Daoy (cell line): ENCODE measurements at regions not wholly inside any gene's neighbourhood (a gene's known extent, or its start where the extent isn't known, plus 50 kb on each side); places are given as distances from the start of the nearest gene placed in this dataset.

ENCODE experiments used
- DNase-seq: peaks from one replicate; pipeline ENCODE4 v3.0.0-alpha.2; 2015; ENCODE audit warnings: low read depth

DNA sequence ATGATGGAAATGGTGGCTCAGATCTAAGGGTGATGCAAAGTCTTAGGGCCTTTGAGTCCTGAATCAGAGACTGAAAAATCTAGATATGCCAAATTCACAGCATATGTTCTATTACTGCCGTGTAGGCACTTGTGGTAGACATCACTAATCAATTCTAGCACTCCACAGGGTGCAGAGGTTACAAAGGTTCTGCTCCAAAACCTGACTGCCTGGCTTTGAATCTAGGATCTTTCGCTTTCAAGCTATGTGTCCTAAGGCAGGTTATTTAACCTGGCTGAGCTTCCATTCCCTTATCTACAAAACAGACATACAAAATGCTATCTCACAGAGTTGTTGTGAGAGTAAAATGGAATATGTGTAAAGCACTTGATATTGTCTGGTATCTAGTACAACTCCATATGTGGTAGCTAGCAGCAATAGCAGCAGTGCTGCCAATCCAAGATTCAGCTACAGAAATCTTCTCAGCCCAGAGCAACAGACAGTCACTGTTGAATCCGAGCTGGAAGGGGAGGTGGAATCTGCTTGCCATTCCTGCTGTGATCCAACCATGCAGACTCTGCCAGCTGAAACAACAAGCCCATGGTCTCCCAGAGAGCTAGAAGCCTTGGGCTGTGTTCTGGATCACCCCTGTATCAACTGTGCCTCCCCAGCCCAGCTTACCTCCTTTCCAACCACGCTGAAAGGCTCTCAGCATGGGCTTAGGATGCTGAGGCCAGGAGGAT lies 206.9 kb downstream of the TFAP2C start:
- DNase-seq: no peak

DNA sequence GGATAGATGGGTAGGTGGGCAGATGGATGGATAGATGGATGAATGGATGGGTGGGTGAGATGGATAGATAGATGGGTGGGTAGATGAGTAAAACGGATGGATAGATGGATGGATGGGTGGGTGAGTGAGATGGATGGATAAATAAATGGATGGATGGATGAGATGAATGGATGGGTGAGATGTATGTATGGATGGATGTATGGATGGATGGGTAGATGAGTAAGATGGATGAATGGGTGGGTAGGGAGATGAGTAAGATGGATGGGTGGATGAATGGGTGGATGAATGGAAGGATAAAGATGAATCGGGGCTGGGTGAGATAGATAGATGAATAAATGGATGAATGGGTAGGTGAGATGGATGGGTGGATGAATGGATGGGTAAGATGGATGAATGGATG lies 210.1 kb downstream of the TFAP2C start:
- DNase-seq: no peak

DNA sequence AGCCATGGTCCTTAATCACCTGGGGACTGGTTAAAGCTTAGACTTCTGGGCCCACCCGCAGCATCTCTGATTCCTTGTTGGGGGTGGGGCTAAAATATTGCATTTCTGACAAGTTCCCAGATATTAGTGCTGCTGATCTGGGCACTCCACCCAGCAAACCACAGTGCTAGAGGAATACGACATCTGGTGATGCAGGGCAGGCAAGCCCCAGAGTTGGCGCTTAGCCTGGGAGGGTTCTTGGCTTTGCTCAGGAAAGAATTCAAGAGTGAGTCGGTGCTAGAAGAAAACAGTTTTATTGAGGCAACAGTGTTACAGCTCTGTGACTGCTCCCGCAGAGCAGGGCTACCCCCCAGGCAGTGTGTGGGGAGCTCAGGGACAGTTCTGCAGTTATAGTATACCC lies 210.7 kb downstream of the TFAP2C start:
- DNase-seq: no peak

DNA sequence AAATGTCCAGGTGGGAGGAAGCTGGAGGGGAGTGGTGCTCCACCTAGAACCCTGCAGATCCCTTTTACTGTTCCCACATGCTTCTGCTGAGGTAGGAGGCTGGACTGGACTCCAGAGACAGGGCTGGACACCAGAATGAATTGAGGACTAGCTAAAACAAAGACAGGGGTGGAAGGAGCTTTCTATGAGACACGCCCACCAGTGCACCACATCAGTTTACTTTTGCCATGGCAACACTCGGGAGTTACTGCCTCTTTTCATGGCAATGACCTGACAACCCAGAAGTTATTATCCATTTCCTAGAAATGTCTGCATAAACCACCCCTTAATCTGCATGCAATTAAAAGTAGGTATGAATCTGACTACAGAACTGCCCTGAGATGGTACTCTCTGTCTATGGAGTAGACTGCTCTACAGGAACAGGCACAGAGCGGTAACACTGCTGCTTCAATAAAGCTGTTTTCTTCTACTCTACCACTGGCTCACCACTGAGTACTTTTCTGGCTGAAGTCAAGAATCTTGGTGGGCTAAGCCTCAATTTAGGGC lies 211.7 kb downstream of the TFAP2C start:
- DNase-seq: no peak

DNA sequence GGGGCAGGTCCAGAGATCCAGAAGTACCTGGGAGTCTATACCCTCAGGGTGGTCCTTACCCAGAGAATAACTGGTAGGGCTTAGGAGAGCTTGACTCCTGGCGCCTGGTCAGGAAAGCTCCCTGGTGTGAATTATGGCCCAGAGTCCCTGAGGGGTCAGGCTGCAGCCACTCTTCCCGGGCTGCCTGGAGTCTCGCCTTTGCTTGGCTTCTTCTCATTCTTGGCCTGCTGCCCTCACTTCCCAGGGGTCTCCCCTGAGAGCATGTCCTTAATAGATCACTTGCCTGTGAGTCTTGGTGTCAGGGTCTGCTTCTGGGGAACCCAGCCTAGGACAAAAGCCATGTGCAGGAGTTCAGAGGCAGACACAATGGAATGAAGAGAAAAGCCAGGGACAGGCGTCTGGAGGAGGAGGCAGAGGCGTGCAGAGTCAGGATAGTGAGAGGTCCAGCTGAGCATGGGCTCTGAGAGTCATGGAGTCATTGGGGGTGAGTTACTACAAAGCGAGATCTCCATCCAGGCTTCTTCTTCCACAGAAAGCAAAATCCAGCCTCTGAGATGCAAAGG lies 212.3 kb downstream of the TFAP2C start:
- DNase-seq: no peak

DNA sequence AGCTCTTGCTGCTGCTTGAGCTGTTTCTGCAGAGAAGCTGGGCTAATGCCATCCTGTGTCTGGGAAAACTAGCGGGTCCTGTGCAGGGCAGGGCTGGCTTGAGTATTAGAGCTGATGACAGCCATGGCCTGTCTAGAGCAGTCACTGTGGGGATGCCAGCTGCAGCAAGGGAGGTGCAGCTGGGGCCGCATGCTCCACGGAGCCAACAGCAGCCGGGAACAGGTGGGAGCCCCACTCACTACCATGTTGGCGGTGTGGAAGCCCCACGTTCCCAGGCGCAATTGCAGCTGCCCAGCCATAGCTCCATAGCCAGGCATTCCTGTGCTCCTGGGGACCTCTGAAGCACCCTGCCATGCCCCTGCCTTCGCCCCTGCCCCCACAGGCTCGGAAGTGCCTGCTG lies 212.9 kb downstream of the TFAP2C start:
- DNase-seq: no peak

DNA sequence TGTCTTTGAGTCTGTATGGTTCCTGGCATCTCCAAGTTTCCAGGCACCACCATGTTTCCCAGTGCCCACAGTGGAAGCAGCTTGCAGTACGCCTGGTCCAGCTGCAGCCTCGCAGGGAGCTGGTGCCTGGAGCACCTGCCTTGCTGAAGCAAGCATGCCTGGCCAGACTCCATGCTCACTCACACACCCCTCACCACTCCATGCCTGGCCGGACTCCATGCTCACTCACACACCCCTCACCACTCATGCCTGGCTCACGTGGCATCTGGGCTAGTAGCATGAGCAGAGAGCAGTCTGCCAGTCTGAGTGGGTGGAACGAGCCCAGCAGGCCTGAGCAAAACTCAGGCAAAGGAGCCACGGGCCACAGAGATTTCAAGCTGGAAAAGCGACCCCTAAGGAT lies 214.3 kb downstream of the TFAP2C start:
- DNase-seq: no peak

DNA sequence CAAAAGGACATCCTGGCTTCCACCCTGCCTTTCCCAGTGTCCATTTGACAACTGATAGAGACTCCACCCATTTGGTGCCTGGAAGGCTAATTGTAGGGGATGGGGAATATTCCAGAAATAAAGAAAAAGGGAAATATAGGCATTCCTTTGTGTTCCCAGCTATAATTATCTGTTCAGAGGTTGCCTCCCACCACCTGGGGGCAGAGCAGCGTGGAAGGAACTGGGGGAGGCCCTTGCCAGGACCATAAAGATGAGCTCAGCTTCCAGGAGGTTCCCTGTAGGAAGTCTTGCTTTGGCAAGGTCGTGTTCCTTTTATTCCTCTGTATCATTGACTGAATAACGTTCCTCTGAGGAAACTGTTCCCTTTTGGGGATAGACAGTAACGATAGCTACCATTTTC lies 214.7 kb downstream of the TFAP2C start:
- DNase-seq: peak; percentile 36

DNA sequence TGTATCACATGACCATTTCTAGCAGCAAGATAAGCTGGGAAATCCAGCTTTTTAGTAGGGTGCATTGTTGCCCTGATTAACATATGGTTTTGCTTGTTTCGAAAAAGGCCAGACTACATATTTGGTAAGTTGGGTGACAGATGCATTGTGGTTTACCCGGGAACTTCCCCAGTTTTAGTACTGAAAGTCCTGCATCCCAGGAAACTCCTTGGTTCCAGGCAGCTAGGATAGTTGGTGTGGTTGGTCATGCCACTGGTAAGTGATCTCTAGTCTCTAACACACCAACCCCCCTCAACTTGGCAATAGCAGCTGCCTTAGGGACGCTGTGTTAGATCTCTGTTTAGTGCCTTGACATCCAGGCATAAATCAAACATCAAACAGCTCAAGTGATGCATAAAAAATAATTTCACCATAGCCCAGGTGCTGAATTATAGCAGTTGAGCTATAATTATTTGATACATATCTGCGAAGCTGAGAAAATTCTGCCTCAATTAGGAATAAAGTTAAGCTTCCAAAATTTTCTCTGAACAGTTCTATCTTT lies 216.5 kb downstream of the TFAP2C start:
- no peak for DNase-seq

DNA sequence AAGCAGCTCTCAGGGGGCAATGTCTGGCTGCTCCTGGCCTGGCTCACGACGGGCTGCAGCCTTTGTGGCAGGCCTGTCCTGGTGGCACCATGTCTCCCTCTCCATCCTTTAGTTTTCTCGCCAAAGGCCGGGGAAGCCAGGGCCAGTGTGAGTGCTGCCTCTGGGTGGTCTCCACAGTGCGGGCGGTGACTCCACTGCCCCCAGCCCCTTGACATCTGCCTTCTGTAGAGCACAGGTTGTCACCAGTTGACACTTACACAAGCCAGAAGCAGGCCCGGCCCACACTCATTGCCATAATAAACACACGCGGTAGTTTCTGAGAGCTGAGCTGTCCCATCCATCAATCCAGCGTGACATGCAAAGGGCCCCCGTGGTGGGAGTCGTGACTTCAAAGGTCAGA lies 219.5 kb downstream of the TFAP2C start:
- no peak for DNase-seq

DNA sequence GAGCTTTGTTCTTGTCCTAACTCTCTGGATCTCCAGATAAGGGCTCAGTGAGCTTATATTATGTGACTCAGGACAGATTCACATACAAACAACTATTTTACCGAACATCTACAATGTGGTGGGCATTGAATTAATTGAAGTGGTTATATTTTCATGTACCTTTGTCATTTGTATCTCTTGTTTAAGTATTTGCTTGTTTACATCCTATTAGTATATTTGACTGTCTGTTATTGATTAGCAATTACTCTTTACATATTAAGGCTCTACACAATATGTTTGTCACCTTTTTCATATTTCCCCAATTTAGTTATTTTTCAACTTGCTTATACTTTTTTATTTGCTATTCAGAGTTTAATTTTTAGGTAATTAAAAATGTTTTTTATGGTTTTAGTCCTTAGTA lies 222.4 kb downstream of the TFAP2C start:
- no peak for DNase-seq

DNA sequence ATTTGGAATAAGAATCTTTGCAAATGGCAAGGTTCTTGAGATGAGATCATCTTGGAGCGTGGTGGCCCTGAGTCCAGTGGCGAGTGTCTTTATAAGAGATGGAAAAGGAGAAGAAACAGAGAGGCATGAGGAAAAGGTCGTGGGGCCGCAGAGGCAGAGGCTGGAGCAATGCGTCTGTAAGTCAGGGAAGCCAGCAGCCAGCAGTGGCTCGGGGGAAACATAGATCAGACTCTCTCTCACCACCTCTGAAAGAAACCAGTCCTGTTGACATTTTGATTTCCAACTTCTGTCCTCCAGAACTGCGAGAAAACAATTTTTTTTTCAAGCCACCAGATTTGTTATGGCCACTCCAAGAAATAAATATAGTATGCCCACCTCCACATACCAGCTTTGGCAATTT lies 226.6 kb downstream of the TFAP2C start:
- DNase-seq: no peak

DNA sequence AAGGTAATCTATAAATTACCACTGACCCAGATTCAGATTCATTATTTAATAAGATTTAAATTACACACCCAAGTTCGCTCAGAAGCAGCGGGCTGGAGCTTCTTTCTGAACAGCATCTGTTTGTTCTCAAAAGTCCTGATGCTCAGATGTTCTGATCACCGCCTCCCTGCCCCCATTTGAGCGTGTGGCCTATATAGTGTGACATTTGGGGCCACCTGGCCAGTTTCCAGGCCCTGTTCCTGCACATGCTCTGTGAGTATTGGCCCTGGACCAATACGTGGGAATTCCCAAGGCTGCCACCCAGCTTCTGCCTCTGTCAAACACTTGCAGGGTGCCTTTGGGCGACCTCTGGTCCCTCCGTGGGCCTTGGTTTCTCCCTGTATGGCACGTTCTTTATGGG lies 228.8 kb downstream of the TFAP2C start:
- no peak for DNase-seq

DNA sequence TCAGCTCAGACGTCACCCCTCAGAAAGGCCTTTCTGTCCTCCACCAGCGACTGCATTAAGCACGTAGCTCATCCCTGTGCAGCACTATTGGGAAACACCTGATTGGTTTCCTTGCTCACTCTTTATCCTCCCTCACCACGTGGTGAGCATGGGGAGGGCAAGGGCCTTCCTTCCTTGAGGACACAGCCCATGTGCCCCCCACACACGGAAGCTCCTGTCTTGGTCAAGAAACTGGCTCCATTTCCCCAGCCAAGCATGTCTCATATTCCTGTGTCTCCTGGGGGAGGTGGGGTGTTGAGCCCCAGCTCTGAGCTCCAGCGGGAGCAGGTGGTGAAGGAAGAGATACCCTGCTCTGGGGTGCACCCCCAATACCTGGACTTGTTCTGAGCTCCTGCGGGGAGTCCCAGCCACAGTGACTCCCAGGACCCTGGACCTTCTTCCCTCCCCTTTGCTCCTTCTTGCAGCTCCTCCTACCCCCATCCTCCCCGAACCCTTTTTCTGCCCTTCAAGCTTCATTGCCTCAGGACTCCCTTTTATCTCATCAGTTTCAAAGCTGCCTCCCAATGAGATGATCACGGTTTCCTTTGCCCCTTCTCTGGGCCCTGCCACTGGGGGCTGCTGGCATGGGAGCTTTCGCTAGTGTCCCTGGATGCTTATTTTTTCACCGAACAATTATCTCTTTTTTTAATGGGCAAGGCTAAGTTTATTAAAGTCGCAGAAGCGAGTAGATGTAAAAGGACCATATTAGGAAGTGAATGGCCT lies 230.1 kb downstream of the TFAP2C start:
- DNase-seq: no peak

DNA sequence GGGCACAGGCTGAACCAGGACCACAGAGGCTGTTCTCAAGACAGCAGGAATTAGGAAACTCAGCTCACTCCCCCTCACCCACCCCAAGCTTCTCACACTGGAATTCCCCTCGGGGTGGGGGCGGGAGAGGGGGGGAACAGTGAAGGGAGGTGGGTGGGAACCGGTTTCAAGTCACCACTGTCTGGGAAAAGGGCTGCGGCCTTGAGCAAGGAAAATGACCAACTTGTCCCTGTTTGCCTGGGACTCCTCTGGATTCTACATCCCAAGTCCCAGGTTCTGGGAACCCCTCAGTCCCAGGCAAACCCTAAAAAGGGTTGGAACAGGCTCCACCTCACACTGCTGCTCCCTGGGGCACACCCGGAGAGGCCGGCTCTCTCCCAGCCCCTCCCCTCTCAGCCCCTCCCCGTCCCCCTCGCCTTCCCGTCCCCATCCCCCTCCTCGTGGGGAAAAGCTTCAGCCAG lies 230.7 kb downstream of the TFAP2C start:
- DNase-seq: peak; percentile 32

DNA sequence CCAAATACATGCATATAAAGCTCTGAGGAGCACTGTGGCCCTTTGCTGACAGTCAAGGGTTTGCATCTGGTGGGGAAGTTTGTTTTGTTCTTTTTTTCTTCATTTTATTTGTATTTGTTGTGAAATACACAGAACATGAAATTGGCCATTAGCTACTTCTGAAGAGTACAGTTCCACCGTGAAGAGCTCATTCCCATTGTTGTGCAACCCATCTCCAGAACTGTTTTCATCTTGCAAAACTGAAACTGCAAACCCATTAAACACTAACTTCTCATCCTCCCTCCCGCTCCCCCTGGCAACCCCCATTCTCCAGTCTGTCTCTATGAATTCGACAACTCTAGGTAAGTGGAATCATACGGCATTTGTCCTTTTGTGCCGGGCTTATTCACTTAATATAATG lies 231.3 kb downstream of the TFAP2C start:
- DNase-seq: no peak

DNA sequence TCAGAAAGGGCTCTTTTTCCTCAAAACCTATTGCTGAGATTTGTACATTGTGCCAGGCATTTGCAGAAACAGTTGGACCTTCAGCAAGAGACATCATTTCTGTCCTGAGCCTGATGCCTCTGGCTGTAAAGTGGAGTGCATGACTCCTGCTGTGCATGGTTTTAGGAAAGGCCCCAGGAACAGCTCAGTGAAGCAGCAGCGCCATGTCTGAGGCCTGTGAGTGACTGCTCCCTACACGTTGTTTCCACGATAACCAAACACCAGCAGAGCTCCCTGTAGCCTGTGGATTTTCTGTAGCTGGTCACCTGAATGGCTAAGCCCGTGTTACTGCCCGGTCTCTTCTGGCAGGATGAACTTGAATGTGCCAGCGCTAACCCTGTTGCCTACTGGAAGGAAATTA lies 232.5 kb downstream of the TFAP2C start:
- DNase-seq: no peak

DNA sequence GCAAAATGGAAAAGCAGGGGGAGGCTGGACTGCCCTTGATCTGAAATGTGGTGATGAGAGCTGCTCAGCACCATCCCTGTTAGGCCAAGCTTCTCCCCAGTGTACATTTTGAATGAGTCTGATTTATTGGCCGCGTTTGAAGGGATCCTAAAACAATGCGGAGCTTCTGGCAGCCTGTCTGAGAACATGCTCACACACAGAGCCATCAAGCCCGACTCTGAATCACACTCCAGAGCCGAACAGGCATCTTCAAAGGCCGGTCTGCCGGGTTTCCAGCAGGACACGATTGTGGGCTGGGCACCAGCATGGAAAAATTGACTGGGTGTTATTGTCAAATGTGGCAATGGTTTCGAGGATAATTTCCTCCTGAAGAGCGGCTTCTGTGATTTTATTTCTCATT lies 235.9 kb downstream of the TFAP2C start:
- DNase-seq: no peak

DNA sequence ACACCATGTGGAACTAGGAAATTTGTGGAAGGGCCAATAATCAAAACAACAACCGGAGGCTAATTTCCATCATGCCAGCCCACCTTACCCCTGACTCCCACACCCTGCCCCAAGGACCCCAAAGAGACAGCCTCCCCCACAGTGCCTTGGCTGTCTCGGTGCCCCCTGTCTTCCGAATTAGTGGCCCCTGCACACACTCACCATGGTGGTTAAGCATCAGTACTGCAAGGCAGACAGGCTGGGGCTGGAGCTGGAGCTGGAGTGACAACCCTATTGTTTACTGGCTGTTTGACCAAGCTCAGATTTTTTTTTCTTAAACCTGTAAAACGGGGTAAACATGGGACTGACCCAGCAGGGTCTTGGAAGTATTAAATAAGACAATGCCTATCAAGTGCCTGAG lies 238.0 kb downstream of the TFAP2C start:
- DNase-seq: no peak

DNA sequence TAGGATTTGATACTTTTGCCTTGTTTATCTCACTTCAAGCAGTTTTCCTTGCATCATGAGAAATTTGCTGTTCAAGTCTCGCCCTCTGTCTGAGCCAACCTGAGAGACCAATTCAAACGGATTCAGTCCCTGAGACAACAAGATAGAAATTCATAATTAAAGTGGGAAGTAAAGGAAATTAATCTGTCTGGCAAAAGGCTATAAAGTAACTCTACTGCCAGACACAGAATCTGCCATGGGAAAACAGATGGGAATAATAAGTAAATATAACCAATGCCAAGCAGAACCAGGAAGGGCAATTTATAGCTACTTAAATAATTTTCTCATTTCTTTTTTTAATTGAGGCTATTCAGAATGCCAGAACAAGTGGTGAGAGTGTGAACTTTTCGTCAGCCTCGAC lies 239.6 kb downstream of the TFAP2C start:
- no peak for DNase-seq

DNA sequence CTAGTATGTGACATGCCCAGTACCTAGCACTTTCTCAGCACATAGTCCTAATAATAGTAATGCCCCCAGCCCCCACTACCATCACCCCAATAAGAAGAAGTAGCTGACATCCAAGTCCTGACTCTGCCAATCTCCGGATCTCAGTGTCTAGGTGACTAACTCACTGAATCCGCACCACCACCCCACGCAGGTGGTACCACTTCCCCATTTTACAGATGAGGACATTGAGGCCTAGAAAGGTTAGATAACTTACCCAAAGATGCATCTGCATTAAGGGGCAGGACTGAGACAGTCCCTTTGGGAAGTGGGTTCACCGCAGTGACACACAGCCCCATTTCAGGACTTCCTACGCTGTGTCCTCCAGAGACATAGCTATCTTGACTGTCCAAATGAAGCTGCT lies 241.2 kb downstream of the TFAP2C start:
- no peak for DNase-seq

DNA sequence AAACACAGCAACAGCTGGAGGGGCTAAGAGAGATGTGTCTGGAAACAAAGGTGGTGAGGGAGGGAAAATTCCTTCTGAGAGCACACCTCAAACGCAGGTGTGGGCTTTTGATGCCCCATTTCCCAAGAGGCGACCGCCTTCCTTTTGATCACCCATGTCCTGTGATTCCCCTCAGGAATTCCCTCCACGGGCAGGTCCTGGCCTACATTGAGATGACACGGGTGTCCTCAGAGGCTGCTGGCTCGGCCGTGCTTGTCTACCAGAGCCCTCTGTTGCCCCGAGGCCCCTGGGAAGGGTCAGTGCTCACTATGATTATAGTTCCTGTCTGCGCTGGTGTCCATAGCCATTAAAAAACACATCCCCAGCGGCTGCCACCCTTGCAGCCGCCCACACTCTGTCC lies 242.6 kb downstream of the TFAP2C start:
- DNase-seq: no peak
